ENCODE measurements at regions not wholly inside any gene's neighbourhood (a gene's known extent, or its start where the extent isn't known, plus 50 kb on each side); places are given as distances from the start of the nearest gene placed in this dataset.

DNA sequence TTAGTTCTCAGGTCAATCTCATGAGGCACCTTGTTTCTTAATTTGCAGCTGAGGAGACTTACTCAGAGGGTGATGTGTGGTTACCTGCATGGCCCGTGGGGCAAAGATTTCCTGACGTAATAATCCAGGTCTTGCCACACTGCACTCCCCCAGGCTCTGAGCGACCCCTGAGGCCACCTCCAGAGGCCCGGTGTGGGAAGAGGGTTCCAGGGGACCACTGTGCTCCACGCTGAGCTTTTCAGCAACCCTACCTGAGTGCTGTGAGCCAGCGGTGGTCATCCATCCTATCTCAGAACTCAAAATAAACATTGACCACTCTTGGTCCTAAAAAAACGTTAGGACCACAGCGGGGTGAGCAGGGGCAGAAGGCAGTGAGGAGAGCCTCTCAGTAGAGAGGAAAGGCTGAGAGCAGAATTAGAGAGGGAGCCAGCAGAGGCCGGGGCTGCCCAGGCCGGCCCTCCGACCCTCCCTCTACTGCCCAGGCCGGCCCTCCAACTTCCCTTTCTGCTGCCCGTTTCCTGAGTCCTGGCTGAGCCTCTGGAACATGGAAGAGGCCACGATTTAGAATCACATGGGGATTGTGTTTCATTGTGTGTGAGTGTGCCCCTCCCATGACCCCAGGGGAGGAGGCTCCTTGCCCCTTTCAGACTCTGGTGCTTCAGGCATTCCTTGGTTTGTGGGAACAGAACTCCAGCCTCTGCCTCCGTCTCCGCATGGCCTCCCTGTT lies 188.2 kb upstream of the DIO3 start:
- no peak overlapping the region for H3K4me3 ChIP-seq (ENCODE audit: insufficient read depth, low read depth, low read length)
- H3K36me3 ChIP-seq (replicated peaks; ENCODE audit: control insufficient read depth, insufficient read depth, low read length): no peaks in the 10 kb centered on the region
- no peaks in the 10 kb centered on the region; the same call in 1 of the 2 replicates for H3K27me3 ChIP-seq (ENCODE audit: control insufficient read depth, insufficient read depth, low read length)
- DNase-seq: peak; percentile 45

DNA sequence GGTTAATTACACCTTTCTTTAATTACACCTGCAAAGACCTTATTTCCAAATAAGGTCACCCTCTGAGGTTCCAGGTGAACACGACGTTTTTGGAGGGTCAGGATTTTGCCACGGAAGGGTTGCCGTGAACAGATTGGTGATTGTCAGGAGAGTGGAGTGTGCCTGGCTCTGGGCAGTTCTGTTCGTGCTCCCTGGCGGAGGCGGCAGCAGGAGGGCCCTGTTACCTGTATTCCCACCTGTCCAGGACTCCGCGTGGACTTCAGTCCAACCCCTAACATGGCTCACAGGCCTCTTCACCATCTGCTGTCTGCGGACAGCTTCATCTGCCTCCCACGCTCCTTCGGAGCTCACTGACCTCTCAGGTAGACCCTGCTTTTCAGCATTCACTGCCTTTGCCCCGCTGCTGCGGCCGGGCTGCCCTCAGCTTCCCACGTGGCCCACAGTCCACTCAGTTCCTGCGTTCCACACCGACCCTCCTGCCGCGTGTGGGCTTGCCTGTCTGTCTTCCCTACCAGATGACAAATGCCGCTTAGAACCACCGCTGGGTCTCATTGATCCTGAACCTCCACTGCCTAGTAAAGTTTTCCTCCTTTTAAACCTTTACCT lies 187.5 kb upstream of the DIO3 start:
- no peak for DNase-seq
- Histone ChIP-seq H3K4me3 (ENCODE audit: insufficient read depth, low read depth, low read length) (no peak overlapping the region), H3K36me3 (replicated peaks; ENCODE audit: control insufficient read depth, insufficient read depth, low read length) (no peaks in the 10 kb centered on the region), H3K27me3 (ENCODE audit: control insufficient read depth, insufficient read depth, low read length) (no peaks in the 10 kb centered on the region; the same call in 1 of the 2 replicates)

DNA sequence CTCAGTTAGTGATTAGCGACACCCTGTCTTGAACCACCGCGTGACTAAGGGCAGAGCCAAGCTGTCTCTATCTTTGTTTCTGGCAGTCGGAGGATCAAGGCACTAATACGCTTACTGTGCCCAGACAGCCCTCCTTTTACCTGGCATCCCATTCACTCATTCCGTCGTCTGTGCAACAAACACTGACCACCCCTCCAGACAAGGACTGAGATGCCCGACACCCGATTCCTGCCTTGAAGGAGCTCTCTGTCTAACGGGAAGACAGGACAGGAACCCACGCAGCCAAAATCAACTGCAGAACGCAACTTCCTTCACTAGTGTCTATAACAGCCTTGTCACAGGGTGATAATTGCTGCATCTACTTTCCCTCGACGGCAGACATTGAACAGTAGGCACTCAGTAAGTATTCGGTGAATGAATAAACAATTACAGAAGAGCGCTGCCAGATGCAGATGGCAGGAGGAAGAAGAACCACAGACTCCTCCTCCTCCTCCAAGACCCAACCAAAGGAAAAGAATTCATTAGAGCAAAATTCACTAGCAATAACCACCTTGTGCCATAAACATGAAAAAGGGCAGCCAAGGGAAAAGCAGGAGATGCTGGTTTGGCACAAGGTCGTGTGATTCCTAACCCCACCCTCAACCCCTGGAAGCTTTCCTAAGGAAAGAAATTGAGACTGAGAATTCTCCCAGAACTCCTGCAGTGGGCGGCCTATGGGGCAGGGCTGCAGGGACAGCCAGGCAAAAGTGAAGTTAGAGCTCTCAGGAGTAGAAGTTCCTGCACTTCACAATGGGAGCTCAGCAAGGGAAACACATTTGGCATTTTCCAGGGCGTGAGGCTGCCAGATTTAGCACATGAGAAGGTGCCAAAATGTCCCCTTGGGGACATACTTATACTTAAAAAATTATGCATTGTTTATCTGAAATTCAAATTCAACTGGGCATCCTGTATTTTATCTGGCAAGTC lies 186.6 kb upstream of the DIO3 start:
- Histone ChIP-seq H3K27me3 (ENCODE audit: control insufficient read depth, insufficient read depth, low read length) (no peaks in the 10 kb centered on the region; the same call in 1 of the 2 replicates), H3K4me3 (ENCODE audit: insufficient read depth, low read depth, low read length) (no peak overlapping the region), H3K36me3 (replicated peaks; ENCODE audit: control insufficient read depth, insufficient read depth, low read length) (no peaks in the 10 kb centered on the region)
- DNase-seq: peak; percentile 17

DNA sequence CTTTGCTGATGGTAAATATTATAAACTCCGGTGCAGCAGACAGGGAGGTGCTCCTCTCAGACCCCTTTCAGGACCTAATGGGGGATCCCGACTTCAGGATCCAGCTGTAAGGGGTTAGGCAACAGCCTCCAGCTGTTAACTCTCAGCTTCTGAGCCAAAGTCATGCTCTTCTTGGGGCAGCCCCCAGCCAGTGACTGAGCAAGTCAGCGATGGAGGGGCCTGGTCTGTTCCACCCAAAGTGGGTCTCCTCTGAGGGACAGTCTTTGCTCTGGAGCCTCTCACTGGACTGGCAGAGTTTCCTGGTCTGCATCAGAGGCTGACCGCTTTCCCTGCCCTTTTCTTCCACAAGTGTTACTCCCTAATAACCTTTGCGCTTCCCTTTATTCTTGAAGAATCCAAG lies 184.2 kb upstream of the DIO3 start:
- DNase-seq: peak; percentile 7
- Histone ChIP-seq H3K27me3 (ENCODE audit: control insufficient read depth, insufficient read depth, low read length) (no peaks in the 10 kb centered on the region; the same call in 1 of the 2 replicates), H3K36me3 (replicated peaks; ENCODE audit: control insufficient read depth, insufficient read depth, low read length) (no peaks in the 10 kb centered on the region), H3K4me3 (ENCODE audit: insufficient read depth, low read depth, low read length) (no peak overlapping the region)

DNA sequence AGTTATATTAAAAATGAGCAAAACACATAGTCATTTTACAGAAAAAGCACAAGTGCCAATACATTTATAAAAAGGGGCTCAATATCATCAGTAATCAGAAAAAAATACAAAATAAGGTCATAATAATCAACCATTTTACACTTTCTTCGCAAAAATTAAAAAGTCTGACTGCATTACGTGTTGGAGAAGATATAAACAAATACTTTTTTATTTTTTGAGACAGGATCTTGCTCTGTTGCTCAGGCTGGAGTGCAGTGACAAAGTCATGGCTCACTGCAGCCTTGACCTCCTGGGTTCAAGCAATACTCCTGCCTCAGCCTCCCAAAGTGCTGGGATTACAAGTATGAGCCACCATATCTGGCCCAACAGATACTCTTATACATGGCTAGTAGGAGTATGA lies 181.5 kb upstream of the DIO3 start:
- no peak overlapping the region for H3K4me3 ChIP-seq (ENCODE audit: insufficient read depth, low read depth, low read length)
- no peak for DNase-seq
- no peaks in the 10 kb centered on the region for H3K27me3 ChIP-seq (ENCODE audit: control insufficient read depth, insufficient read depth, low read length)
- H3K36me3 ChIP-seq (replicated peaks; ENCODE audit: control insufficient read depth, insufficient read depth, low read length): no peaks in the 10 kb centered on the region

DNA sequence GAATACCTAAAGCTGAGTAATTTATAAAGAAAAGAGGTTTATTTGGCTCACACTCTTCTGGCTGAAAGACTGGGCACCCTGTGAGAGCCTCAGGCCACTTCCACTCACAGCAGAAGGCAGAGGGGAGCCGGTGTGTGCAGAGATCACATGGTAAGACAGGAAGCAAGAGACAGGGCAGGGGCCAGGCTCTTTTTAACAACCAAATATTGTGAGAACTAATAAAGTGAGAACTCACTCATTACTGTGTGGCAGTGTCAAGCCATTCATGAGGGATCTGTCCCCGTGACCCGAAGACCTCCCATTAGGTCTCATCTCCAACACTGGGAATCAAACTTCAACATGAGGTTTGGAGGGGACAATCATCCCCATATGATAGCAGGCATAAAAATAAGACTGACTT lies 180.8 kb upstream of the DIO3 start:
- Histone ChIP-seq H3K36me3 (replicated peaks; ENCODE audit: control insufficient read depth, insufficient read depth, low read length) (no peaks in the 10 kb centered on the region), H3K27me3 (ENCODE audit: control insufficient read depth, insufficient read depth, low read length) (no peaks in the 10 kb centered on the region), H3K4me3 (ENCODE audit: insufficient read depth, low read depth, low read length) (no peak overlapping the region)
- DNase-seq: no peak

DNA sequence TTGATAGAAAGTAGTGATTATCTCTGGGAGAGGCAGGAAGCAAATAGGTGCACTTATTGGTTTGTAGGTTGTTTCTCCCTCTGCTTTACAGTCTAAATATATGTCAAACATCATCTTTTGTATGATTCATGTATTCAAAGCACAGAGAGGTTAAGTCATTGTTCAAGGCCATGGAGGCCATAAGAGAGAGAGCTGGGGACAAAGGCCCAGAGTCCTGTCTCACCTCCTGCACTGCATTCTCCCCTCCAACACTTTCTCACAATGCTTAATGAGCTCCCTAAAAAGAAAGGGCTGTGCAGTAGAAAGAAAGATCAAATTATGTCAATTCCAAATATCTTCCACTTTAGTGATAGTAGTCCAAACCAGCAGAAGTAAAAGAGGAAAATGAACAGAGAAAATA lies 180.4 kb upstream of the DIO3 start:
- DNase-seq: no peak
- no peak overlapping the region for H3K4me3 ChIP-seq (ENCODE audit: insufficient read depth, low read depth, low read length)
- no peaks in the 10 kb centered on the region for H3K36me3 ChIP-seq (replicated peaks; ENCODE audit: control insufficient read depth, insufficient read depth, low read length)
- H3K27me3 ChIP-seq (ENCODE audit: control insufficient read depth, insufficient read depth, low read length): no peaks in the 10 kb centered on the region

DNA sequence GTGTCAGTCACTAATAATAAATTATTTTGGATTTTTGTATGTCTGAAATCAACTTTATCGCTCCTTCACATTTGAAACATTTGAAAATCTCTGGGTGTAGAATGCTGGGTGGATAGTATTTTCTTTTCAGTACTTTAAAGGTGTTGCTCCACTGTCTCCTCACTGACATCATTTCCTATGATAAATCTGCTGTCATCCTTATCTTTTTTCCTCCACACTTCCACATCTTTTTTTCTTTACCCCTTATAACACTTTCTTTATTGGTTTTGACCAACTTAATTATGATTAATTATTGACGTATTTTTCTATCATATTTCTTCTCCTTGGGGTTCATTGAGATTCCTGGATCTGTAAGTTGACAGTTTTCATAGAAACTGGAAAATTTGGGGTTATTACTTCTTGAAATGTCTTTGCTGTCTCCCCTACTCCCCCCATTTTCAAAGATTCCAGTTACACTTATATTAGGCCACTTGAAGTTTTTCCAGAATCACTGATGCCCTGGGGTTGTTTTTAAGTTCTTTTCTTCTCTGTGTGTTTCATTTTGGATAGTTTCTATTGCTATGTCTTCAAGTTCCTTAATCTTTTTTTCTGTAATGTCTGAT lies 177.5 kb upstream of the DIO3 start:
- no peaks in the 10 kb centered on the region for H3K36me3 ChIP-seq (replicated peaks; ENCODE audit: control insufficient read depth, insufficient read depth, low read length)
- H3K4me3 ChIP-seq (ENCODE audit: insufficient read depth, low read depth, low read length): no peak overlapping the region
- no peak for DNase-seq
- H3K27me3 ChIP-seq (ENCODE audit: control insufficient read depth, insufficient read depth, low read length): no peaks in the 10 kb centered on the region

DNA sequence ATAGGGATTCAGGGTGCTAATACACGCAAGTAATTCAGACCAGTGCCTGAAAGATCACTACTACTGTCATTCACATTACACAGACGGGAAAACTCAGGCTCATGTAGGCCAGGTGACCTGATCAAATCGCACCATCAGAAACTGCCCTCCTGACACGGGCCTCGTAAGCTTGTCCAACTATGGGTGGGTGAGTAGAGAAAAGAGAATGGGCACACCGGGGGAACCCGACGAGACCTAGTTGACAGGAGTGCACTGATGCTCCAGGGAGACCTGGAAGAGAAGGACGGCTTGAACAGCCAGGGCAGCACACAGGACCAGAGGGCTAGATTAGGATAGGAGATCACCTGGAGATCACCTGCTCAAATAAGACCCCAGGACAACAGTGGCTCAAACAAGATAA lies 166.9 kb upstream of the DIO3 start:
- DNase-seq: no peak
- Histone ChIP-seq H3K4me3 (ENCODE audit: insufficient read depth, low read depth, low read length) (no peak overlapping the region), H3K36me3 (replicated peaks; ENCODE audit: control insufficient read depth, insufficient read depth, low read length) (no peaks in the 10 kb centered on the region), H3K27me3 (ENCODE audit: control insufficient read depth, insufficient read depth, low read length) (no peaks in the 10 kb centered on the region)

DNA sequence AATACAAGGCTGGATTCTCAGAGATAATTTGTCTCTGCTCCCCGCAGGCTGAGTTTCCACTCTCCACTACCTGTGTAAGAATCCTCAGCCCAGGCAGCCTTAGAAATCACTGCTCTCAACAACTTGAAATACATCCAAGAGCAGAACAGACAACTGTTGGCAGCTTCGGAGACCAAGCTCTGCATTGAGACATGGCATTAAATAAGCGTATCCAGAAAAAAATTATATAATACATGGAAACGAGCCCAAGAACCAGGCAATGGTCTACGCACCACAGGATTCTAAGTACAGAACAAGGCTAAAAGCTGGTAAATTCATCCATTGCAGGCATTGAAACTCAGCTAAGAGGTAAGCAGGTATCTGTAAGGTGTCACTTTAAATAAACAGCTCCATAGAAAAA lies 165.5 kb upstream of the DIO3 start:
- DNase-seq: no peak
- Histone ChIP-seq H3K4me3 (ENCODE audit: insufficient read depth, low read depth, low read length) (no peak overlapping the region), H3K36me3 (replicated peaks; ENCODE audit: control insufficient read depth, insufficient read depth, low read length) (no peaks in the 10 kb centered on the region), H3K27me3 (ENCODE audit: control insufficient read depth, insufficient read depth, low read length) (no peaks in the 10 kb centered on the region)

DNA sequence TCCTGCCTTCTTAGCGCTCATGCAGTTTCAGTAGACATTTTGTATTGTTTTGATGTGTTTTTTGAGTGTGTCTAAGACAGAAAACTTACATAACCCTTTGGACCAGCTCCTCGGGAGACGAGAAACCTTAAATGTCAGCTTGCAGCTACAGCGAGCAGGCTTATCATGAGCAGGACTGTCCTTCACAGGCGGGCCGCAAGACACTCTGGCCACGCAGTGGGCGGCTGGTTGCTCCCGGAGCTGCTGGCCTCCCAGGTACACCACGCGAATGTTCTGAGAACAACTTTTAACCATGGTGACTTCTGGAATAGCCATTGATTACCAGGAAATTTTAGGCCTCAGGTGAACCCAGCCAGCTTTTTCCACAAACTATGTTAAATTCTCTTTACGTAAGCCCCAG lies 164.1 kb upstream of the DIO3 start:
- no peak for DNase-seq
- Histone ChIP-seq H3K36me3 (replicated peaks; ENCODE audit: control insufficient read depth, insufficient read depth, low read length) (no peaks in the 10 kb centered on the region), H3K27me3 (ENCODE audit: control insufficient read depth, insufficient read depth, low read length) (no peaks in the 10 kb centered on the region), H3K4me3 (ENCODE audit: insufficient read depth, low read depth, low read length) (no peak overlapping the region)

DNA sequence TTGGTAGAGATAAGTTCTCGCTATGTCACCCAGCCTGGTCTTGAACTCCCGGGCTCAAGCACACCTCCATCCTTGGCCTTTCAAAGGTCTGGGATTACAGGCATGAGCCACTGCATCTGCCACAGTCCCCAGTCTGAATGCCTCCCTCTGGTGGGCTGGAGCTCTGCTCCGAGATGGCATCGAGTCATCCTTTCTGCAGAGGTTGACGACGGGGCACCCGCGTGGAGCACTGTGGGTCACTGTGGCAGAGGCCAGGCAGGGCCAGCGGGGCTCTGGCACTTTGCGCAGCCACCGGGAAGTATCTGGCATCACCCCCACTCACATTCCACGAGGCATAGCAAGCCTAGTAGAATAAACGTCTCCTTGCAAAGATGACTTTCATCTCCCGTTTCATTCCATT lies 163.3 kb upstream of the DIO3 start:
- Histone ChIP-seq H3K4me3 (ENCODE audit: insufficient read depth, low read depth, low read length) (no peak overlapping the region), H3K36me3 (replicated peaks; ENCODE audit: control insufficient read depth, insufficient read depth, low read length) (no peaks in the 10 kb centered on the region), H3K27me3 (ENCODE audit: control insufficient read depth, insufficient read depth, low read length) (no peaks in the 10 kb centered on the region)
- DNase-seq: peak; percentile 51

DNA sequence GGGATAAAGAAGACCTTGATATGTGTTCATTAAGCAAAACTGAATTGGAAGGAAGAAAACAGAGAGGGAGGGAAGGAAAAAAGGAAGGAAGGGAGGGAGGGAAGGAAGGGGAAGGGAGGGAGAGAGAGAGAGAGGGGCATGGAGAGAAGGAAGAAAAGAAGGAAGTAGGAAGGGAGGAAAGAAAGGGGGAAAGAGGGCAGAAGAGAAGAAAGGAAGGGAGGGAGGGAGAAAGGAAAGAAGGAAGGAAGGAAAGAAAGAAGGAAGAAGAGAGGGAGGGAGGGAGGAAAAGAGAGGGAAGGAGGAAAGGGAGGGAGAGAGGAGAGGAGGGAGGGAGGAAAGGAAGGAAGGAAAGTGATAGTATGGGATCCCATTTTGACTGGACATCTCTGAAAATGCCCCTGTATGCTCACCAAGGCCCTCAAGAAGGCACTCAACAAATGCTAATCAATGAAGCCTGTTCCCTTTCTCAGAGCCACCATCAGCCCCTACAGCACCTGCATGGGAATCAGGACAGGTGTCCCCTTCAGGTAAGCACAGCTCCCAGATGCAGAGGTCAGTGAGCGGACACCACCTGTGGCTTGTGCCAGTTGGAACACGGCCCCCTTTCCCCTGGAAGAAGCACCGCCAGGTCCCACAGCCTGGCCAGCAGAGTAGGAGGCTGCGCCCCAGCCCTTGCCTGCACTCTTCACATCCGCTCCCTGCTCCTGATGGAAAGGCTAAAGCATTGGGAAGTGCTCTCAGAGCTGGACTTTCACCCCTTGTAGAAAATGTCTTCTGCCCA lies 161.4 kb upstream of the DIO3 start:
- no peaks in the 10 kb centered on the region for H3K36me3 ChIP-seq (replicated peaks; ENCODE audit: control insufficient read depth, insufficient read depth, low read length)
- H3K27me3 ChIP-seq (ENCODE audit: control insufficient read depth, insufficient read depth, low read length): no peaks in the 10 kb centered on the region
- DNase-seq: no peak
- H3K4me3 ChIP-seq (ENCODE audit: insufficient read depth, low read depth, low read length): no peak overlapping the region

DNA sequence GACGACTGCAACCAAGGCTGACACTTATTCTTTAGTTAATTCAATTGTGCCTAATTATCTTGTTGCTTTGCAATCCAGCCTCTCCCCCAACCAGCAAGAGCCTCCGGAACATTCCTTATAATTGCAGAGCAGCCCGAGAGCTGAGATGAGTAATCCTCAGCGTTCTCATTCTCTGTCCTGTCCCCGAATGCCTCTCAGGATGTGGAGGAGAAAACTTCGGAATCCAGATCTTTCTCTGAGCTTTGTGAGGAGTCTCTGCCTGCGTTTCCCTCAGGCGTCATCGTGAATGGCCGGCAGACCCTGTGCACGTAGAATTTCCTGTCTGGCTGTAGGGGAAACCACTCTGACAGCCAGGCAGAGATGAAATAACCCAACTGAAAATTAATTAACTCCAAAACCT lies 160.5 kb upstream of the DIO3 start:
- H3K4me3 ChIP-seq (ENCODE audit: insufficient read depth, low read depth, low read length): no peak overlapping the region
- H3K27me3 ChIP-seq (ENCODE audit: control insufficient read depth, insufficient read depth, low read length): no peaks in the 10 kb centered on the region
- no peak for DNase-seq
- H3K36me3 ChIP-seq (replicated peaks; ENCODE audit: control insufficient read depth, insufficient read depth, low read length): no peaks in the 10 kb centered on the region
